H1 (cell line): ENCODE measurements at regions not wholly inside any gene's neighbourhood (a gene's known extent, or its start where the extent isn't known, plus 50 kb on each side); places are given as distances from the start of the nearest gene placed in this dataset.

ENCODE experiments used
- CTCF ChIP-seq, 3 experiments: IDR thresholded peaks; 1 replicate in 2 of 3; 2 replicates in 1 of 3; pipeline versions ENCODE4 v1.5.1 to v1.6.1; 2011; ENCODE audit warnings: low read length in 3 of 3, mild to moderate bottlenecking in 3 of 3, inconsistent platforms in 2 of 3, low read depth in 1 of 3, moderate library complexity in 1 of 3; ENCODE audit not compliant: insufficient read depth in 1 of 3; ENCODE audit errors: control extremely low read depth in 1 of 3
- NRF1 ChIP-seq: IDR thresholded peaks from 2 replicates; pipeline ENCODE4 v1.6.1; 2011; ENCODE audit warnings: mild to moderate bottlenecking, low read depth, low read length, improper control_type of control experiment
- SAP30 ChIP-seq: fragments of 300-600 bp; sonication (generic); IDR thresholded peaks from 2 replicates; pipeline ENCODE4 v1.7.1; 2012; ENCODE audit warnings: low read length, moderate library complexity, mild to moderate bottlenecking, inconsistent platforms; ENCODE audit not compliant: insufficient read depth, insufficient replicate concordance

- TF ChIP-seq CTCF (IDR thresholded peaks at IDR 0.05; ENCODE audit: control extremely low read depth in 1 of 3, insufficient read depth in 1 of 3, low read depth in 1 of 3, low read length in 3 of 3) (no peak), NRF1 (no peak), SAP30 (no peak)
Measured at GRCh38 chr10:90982406-90983008, 61.6 kb upstream of the ANKRD1 start (continued).
